NCI-H2029 treated with DMSO at 0.1 percent for 48 hours (cell line): ENCODE measurements at regions not wholly inside any gene's neighbourhood (a gene's known extent, or its start where the extent isn't known, plus 50 kb on each side); places are given as distances from the start of the nearest gene placed in this dataset.
"Not testable (repeated sequence)": the region's sequence is repeated elsewhere in the genome, so short reads cannot be mapped to it uniquely, and the experiment has no call there.

Experiments used
- DNase-seq: peaks from one replicate; lab custom pipeline; 2025; lab: John Stamatoyannopoulos, UW

DNA sequence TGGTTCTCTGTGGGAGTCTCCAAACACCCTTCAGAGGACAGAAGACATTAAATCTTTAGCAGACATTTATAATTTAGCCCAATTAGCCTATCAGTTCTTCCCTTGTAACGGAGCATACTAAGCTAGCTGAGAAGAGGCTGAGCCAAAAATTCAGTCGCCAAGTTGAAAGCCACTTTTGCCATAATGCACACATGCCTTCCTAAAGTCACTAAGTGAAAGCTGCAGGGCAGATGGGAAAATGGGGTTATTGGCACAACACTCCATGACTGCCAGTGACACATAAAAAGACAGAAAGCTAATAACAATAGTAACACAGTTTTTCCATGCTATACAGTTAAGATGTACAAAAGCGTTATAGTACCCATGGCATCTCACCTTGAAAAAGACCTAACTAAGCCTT is 176.2 kb downstream of the DIRAS2 start:
- DNase-seq: no peak

DNA sequence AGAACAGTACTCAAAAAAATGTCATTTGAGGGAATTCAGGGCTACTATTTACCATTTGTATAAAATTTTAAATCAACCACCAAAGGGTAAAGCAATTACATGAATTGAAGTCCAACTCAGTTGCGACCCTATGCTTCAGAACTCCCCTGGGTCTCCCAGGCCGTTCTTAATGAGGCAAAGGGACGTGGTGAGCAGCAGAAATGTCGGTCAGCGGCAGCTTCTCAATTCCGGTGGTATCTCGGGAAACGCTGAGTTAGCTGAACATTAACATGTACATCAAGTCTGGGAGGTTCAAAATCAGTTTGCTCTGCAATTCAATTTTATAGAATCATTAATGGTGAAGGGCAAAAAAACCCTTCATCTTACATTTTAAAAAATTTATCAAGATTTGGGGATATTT is 173.2 kb downstream of the DIRAS2 start:
- DNase-seq: no peak

DNA sequence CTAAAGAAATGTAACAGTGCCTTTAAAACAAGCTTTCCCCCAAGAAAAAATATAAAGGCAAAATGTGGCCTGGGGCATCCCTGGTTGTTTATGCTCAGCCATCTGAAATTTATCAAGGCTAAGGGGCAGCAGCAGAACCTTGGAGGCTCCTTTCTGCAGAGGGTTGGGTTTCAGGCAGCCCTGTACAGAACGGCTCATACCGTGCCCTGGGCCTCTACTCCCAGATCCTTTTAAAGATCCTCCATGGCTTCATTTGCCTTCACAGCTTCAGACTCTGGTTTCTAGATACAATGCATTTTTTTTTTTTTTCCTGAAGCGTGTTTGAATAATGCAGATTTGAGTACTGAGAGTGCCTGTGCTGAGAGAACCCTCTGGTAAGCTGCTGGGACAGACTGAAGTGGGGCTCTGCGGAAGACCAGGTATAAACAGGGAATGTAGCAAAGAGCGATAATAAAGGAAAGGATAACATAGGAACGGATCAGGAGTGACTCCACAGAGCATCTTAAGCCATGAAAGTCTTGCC is 172.7 kb downstream of the DIRAS2 start:
- DNase-seq: no peak

DNA sequence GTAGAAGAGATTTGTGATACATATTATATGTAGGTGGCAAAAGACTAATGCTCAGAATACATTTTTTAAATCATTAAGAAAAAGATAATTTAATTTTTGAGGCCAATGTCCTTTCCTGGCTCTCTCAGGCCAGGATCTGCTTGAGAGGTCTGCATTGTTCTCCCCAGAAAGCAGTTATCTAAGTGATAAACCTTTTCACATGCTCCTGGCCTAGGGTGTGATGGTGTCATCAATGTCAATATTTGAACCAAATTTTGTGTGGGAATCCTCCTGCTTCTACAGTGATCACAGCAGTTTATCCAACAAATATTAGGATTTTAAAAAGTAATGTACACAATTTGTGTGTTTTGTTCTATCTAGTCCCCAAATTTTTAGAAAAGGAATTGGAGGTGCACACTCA is 166.6 kb downstream of the DIRAS2 start:
- DNase-seq: no peak

DNA sequence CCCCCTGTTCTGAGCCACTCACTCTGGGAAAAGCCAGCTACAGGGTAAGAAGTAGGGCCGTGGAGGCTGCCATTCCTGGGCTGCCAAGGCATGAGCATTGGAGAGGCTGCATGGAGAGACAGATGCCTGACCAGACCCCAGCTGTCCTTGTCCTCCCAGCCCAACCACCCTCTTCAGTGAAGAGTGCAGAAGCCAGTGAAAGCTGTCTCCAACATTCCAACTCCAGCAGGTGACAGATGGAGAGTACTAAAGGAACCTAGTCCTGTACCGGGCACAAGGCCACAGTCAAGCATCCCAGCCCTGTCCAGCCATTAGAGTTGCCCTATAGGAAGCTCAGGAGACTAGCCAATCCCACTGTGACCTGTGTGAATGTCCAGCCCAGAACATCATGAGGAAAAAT is 165.1 kb downstream of the DIRAS2 start:
- DNase-seq: no peak

DNA sequence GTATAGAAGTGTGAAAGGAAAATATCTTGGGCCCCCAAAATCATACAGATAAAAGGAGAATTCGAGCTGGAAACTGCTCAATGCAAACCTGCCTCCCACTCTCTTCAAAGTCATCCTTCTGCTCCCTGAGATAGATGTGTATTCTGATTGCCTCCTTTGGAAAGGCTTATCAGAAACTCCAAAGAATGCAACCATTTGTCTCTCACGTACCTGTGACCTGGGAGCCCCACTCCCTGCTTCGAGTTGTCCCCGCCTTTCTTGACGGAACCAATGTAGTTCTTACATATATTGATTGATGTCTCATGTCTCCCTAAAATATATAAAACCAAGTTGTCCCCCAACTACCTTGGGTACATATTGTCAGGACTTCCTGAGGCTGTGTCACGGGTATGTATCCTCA is 163.8 kb downstream of the DIRAS2 start:
- no peak for DNase-seq

DNA sequence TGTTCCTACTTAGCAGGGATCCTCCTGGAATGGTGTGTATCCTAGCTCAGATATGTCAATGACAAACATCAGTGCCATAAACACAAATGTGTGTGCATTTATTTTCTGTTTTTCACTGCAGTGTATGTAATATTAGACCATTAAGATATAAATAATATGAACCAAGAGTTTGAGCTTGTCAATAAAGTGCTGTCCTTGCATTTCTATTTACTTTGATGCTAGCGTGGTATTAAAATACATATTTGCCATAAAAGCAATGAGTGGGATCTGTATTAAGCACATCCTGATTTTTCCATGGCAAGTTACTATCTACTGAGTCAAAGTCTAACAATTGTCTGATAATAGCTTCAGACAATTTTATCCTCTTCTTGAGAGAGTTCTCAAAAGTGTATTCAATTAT is 157.6 kb downstream of the DIRAS2 start:
- no peak for DNase-seq

DNA sequence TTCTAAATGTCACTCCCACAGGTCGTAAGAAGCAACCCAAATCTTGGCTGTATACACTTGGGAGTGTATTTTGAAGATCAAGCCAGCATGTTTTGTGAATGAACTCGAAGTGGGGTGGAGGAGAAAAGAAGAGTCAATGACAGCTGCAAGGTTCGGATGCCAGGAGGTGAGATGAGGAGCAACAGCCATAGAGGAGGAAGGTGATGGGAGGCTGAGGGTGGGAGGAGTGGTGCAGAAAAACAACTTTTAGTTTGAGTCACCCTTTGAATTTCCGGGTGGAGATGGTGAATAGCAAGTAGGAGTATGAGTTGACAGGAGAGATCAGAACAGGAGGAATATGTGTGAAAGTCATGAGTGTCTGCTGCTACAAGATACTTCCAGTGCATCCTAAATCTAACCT is 153.6 kb downstream of the DIRAS2 start:
- DNase-seq: no peak

DNA sequence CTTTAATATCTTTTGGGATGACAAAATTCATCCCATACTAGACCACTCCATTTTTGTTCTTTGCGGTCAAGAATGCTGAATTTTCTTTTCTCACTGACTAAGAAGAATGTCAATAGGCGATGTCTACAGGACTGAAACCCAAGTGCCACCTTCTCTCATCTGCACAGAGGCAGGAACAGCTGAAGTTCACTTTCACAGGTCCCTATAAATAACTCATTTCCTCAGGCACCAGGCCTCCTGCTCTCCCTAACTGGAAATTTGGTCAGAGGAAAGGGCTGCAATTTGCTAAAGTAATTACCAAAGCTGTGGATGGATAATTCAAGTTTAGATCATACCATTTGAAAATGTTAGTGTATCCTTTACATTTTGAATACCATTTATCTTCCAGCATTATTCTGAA is 142.9 kb downstream of the DIRAS2 start:
- DNase-seq: no peak

DNA sequence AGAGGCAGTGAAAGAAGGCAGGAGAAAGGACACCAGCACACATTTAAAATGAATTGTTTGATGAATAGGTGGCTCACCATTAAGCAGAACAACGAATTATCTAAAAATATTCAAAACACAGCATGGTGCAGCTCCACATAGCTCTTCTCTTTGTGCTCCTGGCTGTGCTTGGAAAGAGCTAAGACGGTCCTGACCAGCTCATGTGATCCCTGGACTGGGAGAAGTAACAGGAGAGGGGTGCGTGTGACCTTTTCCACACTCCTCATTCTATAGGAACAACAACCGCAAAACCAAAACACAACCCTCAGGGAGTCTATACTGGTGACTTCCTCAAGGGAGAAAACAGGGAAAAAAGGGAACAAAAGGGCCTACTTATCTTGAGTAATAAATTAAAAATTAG is 140.5 kb downstream of the DIRAS2 start:
- DNase-seq: no peak

DNA sequence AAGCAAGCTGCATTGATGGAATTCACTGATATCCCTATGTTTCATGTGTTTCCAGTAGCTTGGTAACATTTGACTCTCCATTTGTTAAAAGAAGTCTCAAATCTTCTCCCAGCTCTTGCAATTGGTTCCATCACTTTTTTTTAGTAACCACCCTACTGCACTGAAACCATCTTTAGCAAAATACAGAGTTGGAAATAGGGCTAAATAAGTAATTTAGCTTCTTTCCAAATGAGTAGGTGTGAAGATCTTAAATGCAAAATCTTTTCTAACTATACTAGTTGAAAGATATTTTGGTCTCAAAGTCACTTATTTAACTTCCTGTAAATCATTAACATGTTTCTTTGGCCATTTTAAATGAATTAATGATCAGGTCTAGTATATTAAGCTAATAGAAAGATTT is 138.1 kb downstream of the DIRAS2 start:
- no peak for DNase-seq

DNA sequence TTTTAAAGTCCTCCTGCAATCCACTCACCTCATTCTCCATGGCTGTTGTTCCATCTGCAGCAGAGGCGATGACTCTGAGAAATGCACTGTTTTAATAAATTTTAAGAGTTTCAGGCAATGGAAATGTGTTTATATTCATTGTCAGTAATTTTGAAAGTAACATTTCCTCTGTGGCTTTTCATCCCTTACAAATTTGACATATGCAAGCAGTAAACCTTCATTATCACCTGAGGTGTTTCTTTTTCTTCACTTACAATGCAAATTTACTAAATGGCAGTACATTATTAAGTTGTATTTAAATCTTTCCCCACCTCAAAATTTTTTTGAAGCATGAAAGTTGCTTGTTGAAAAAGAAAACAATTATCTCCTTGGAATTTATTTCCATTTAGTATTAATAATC is 136.9 kb downstream of the DIRAS2 start:
- DNase-seq: no peak

DNA sequence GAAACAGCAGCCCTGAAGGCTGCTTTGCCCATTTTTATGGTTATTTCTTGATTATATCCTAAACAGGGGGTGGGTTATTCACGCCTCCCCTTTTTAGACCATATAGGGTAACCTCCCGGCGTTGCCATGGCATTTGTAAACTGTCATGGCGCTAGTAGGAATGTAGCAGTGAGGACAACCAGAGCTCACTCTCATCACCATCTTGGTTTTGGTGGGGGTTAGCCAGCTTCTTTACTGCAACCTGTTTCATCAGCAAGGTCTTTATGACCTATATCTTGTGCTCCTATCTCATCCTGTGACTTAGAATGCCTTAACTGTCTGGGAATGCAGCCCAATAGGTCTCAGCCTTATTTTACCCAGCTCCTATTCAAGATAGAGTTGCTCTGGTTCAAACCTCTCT is 136.2 kb downstream of the DIRAS2 start:
- DNase-seq: not testable (repeated sequence)

DNA sequence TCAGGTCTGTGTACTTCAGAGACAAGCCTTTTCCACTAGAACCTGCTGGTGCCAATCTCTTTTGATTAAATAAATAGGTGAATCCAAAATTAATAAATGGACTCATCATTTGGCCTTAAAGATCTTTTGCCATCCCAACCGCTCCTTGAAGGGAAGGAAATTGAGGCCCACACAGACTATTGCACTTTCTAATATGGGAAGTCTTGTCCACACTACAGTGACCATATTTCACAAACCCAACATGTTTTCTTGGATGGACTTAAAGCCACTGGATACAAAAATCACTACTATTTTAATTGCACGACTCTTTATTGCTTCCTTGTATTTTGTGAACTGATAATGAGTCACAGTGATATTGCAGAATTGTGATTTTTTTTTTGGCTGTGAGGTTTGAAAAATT is 135.0 kb downstream of the DIRAS2 start:
- no peak for DNase-seq

DNA sequence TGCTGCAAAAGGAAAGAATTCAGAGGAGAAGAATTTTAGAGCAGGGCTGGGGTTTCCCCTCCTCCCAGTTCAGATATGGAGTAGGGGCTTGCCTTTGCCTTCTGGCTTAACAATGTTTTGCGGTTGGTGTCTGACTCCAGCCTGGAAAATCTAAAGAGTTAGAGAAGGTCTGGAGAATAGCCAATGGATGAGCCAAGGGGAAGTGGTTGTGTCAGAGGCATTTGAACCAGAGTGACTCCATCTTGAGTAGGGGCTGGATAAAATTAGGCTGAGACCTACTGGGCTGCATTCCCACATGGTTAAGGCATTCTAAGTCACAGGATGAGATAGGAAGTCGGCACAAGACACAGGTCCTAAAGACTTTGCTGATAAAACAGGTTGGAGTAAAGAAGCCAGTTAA is 133.7 kb downstream of the DIRAS2 start:
- DNase-seq: no peak

DNA sequence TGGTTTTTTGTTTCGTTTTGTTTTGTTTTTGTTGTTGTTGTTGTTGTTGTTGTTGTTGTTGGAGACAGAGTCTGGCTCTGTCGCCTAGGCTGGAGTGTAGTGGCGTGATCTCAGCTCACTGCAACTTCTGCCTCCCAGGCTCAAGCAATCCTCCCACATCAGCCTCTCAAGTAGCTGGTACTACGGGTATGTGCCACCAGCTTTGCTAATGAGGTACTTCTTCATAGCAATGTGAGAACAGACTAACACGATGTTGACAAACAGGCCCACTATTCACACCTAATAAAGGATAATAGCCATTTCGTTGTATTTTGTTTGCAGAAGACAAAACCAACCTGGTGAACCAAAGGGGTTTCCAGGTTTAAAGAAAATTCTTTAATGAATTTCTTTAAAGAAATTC is 130.9 kb downstream of the DIRAS2 start:
- no peak for DNase-seq

DNA sequence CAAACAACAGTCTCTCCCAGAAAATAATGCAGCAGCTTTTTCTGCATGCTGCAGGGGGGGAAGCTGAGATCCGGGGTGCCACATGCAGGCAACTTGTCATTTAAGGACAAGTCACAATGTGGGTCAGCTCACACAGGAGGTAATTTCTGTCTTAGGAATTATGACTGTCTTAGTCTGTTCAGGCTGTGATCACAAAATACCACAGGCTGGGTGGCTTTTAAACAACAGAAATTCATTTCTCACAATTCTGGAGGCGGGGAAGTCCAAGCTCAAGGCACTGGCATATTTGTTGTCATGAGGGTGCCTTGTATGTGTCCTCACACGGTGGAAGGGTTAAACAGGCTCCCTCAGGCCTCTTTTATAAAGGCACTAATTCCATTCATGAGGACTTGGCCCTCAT is 127.7 kb downstream of the DIRAS2 start:
- DNase-seq: no peak

DNA sequence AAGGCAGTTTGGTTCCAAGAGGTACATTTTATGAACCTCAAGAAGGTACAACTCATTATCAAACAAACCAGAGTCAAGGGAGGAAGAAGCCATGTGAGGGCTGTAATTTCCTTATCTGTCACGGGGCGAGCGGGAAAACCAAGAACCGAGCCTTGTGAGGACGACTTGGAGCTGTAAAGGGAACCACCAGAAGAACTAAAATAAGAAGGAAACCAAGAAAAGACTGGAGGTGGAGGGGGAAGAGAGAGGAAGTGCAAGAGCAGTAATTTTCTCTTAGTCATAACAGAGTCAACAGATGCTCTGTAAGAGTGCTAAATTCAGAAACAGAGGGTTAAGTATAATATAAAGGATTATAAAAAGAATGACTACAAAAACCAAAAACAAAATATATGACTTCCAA is 127.1 kb downstream of the DIRAS2 start:
- DNase-seq: no peak

DNA sequence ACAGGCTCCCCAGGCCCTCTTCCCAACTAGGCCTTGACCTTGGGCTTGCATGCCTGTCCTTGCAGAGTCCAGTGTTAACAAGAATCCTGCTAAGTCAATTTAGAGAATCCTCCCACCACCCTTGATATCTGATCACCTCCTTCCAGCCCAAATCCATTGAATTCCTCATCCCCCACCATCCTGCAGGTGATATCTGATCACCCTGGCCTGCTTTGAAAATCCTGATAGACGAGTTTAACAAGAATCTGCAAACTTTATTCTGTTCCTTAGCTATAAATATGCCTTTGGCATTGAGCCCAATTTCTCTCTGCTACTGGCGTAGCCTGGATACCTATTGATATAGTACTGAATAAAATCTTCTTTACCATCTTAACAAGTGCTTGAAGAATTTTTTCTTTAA is 125.5 kb downstream of the DIRAS2 start:
- DNase-seq: no peak

DNA sequence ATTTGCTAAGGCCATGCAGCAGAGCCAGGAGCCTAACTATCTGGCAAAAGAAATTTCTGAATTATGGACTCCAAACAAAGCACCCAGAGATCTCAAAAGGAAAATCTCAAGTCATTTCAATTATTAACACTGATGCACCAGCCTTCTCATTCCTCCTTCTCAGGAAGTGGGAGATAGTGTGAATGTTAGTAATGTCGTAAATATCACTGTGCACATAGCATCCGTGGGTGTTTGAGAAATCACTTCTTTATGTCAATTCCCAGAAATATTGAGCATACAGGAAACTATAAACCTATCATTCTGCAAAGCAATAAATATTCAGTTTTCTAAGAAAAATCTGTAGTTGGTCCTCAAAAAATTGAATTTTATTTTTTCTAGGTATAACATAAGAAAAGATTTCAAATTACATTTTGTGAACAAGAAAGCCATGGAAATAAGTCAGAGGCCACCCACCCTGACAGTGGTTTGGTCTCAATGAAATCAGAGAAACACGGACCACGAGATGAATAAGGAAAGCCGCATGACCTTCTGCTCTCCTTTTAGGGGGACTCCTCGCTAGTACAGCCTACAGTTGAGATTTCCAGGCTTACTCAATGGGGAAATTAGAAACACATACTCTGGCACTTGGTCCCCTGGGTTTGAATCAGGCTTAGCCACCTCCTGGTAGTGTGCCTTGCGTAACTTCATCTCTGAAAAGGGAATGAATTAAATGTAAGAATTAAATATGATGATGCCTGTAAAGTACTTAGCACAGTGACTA is 120.6 kb downstream of the DIRAS2 start:
- DNase-seq: no peak

DNA sequence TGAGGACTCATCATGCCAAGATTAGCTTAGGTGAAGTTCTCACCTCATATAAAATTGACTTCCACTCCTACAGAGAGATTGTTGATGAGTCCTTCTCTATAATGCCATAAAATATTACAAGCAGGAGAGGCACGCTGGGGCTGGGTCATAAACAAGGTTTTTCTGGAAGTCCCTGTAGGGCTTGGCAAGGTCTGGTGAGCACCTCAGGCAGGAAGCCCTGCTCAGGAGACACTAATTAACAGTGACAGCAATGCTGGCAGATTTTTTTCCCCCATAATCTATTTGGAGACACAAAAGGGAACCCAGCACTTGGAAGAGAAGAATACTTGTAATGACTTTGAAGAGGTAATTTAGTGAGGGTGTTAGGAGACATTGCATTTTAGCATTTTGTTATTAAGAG is 118.7 kb downstream of the DIRAS2 start:
- DNase-seq: no peak

DNA sequence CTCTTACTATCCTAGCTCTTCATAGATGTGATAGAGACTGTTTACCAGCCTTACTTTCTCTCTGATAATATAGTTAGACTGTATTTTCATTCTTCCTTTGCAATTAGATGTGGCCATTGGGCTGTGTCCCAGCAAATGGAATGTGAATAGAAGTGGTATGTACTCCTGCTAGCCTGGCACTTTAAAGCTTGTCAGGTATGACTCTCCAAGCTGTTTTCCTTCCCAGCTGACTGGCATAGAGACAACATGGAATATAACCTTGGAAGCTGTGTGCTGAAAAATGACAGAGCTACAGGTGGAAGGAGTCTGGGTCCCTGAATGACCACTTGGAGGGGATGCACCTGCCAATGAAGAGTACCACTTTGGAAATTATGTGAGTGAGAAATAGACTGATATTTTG is 116.2 kb downstream of the DIRAS2 start:
- DNase-seq: peak; percentile 39

DNA sequence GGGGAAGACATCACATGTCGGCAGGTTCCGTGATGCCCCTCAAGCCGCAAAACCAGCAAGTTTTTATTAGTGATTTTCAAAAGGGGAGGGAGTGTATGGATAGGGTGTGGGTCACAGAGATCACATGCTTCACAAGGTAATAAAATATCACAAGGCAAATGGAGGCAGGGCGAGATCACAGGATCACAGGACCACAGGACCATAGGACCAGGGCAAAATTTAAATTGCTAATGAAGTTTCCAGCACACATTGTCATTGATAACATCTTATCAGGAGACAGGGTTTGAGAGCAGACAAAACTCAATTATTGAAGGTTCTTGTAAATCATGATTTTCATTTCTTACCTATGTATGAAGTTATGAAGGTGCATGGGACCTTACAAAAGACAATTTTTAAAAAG is 106.5 kb downstream of the DIRAS2 start:
- not testable (repeated sequence) for DNase-seq

DNA sequence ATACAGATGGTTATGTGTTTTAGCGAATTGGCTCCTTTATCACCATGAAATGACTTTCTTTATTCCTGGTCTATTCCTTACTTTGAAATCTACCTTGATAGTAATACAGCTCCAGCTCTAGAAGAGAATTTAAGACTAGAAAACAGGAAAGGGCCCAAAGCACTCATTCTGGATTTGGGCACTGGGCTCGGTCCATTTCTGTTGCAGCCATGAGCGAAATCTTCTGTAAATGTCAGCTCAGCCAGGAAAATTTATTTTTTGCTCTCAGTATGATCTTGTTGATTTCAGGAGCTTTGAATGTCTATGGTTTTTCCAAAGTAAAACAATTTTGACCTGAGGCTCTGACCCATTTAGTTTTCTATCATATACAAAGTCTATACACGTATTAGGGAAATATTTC is 104.1 kb downstream of the DIRAS2 start:
- DNase-seq: no peak
